H1 (cell line): ENCODE measurements at regions not wholly inside any gene's neighbourhood (a gene's known extent, or its start where the extent isn't known, plus 50 kb on each side); places are given as distances from the start of the nearest gene placed in this dataset.

ENCODE experiments used
- CTCF ChIA-PET: fragments of 300-600 bp; sonication (Branson Sonifier 250); formaldehyde crosslinking; loops from one replicate; lab custom pipeline; 2021; ENCODE audit not compliant: partially characterized antibody; lab: Charles Lee
- POLR2A ChIA-PET: fragments of 300-600 bp; sonication (Branson Sonifier 250); formaldehyde crosslinking; loops from one replicate; lab custom pipeline; 2021; ENCODE audit warnings: inconsistent platforms; ENCODE audit not compliant: partially characterized antibody; lab: Charles Lee
- DNase-seq, 2 experiments: peaks; one replicate each; pipeline versions ENCODE4 v3.0.0 to v3.0.0-alpha.2; 2010 to 2022; ENCODE audit warnings: low spot score in 2 of 2, low read depth in 1 of 2, mixed read lengths in 1 of 2
- FAIRE-seq: peaks from 2 replicates; lab custom pipeline; 2011; peaks lifted over from hg19 to GRCh38; lab: Jason Lieb, UNC
- H2AFZ ChIP-seq: 2 replicates; pipeline ENCODE4 v1.8.1; 2012; ENCODE audit warnings: low read length, inconsistent platforms
- H2AK5ac ChIP-seq: 2 replicates; pipeline ENCODE4 v1.6.1; 2013; ENCODE audit warnings: low read depth, low read length
- H2BK120ac ChIP-seq: replicated peaks from 2 replicates; pipeline ENCODE3; 2013; ENCODE audit warnings: low read depth, low read length, inconsistent platforms
- H2BK12ac ChIP-seq: 2 replicates; pipeline ENCODE4 v1.6.1; 2013; ENCODE audit warnings: low read depth, low read length
- H2BK15ac ChIP-seq: 2 replicates; pipeline ENCODE4 v1.6.1; 2013; ENCODE audit warnings: low read length
- H2BK20ac ChIP-seq: 2 replicates; pipeline ENCODE4 v1.6.1; 2013; ENCODE audit warnings: low read length
- H2BK5ac ChIP-seq: 2 replicates; pipeline ENCODE4 v1.6.1; 2013; ENCODE audit warnings: low read depth, low read length
- H3K14ac ChIP-seq: 2 replicates; pipeline ENCODE4 v1.6.1; 2013; ENCODE audit warnings: inconsistent platforms; ENCODE audit not compliant: insufficient read length
- H3K18ac ChIP-seq: 2 replicates; pipeline ENCODE4 v1.6.1; 2013; ENCODE audit warnings: low read length; ENCODE audit errors: extremely low read depth
- H3K23ac ChIP-seq: 2 replicates; pipeline ENCODE4 v1.6.1; 2013; ENCODE audit warnings: inconsistent platforms; ENCODE audit not compliant: insufficient read length
- H3K23me2 ChIP-seq: 2 replicates; pipeline ENCODE4 v1.6.1; 2013; ENCODE audit warnings: low read depth, low read length
- H3K27ac ChIP-seq: 2 replicates; pipeline ENCODE4 v1.6.1; 2011; ENCODE audit warnings: low read depth, low read length, inconsistent platforms
- H3K27me3 ChIP-seq, 4 experiments: replicated peaks in 1 of 4; 1 replicate in 1 of 4; 2 replicates in 3 of 4; pipeline versions ENCODE4 v1.6.1 to v1.8.1; 2011 to 2013; ENCODE audit warnings: low read length in 3 of 4, mild to moderate bottlenecking in 3 of 4, inconsistent platforms in 2 of 4, mixed read lengths in 2 of 4, moderate library complexity in 1 of 4; ENCODE audit not compliant: control insufficient read depth in 3 of 4, insufficient read depth in 3 of 4; ENCODE audit errors: extremely low read depth in 1 of 4
- H3K36me3 ChIP-seq, 4 experiments: 2 replicates each; pipeline versions ENCODE4 v1.6.1 to v1.8.1; 2011 to 2013; ENCODE audit warnings: mild to moderate bottlenecking in 4 of 4, low read length in 3 of 4, moderate library complexity in 2 of 4, control low read depth in 1 of 4, inconsistent platforms in 1 of 4; ENCODE audit not compliant: insufficient read depth in 4 of 4, control insufficient read depth in 2 of 4
- H3K4ac ChIP-seq: replicated peaks from 2 replicates; pipeline ENCODE3; 2013; ENCODE audit warnings: low read length, low read depth, mixed read lengths, inconsistent platforms; ENCODE audit not compliant: insufficient read length
- H3K4me1 ChIP-seq, 4 experiments: replicated peaks in 1 of 4; 1 replicate in 1 of 4; 2 replicates in 3 of 4; pipeline versions ENCODE4 v1.6.1 to v1.8.1; 2011 to 2013; ENCODE audit warnings: low read length in 3 of 4, inconsistent platforms in 2 of 4, mixed read lengths in 1 of 4; ENCODE audit not compliant: insufficient read depth in 4 of 4, control insufficient read depth in 3 of 4
- H3K4me2 ChIP-seq, 2 experiments: 2 replicates each; pipeline versions ENCODE4 v1.6.1 to v1.8.1; 2011 to 2013; ENCODE audit warnings: low read depth in 2 of 2, low read length in 2 of 2, control low read depth in 1 of 2, inconsistent platforms in 1 of 2, mild to moderate bottlenecking in 1 of 2; ENCODE audit not compliant: insufficient read depth in 1 of 2
- H3K4me3 ChIP-seq, 4 experiments: fragments of 200-600, 300-600 bp in 1 of 4; sonication (generic), shearing (Covaris generic), sonication (Bioruptor Twin) in 1 of 4; 2 replicates each; pipeline versions ENCODE4 v1.5.1 to v1.8.1; 2011 to 2016; ENCODE audit warnings: low read length in 4 of 4, low read depth in 3 of 4, control low read depth in 2 of 4, inconsistent platforms in 2 of 4, mild to moderate bottlenecking in 2 of 4, mixed read lengths in 1 of 4, moderate library complexity in 1 of 4; ENCODE audit not compliant: insufficient read depth in 2 of 4; ENCODE audit errors: extremely low read depth in 1 of 4
- H3K56ac ChIP-seq: replicated peaks from 2 replicates; pipeline ENCODE3; 2013; ENCODE audit warnings: low read depth, mild to moderate bottlenecking, mixed read lengths, low read length, inconsistent platforms; ENCODE audit not compliant: insufficient read length
- H3K79me1 ChIP-seq: 2 replicates; pipeline ENCODE4 v1.6.1; 2013; ENCODE audit warnings: low read depth, low read length, control low read depth
- H3K79me2 ChIP-seq, 2 experiments: 2 replicates each; pipeline versions ENCODE4 v1.6.1 to v1.8.1; 2012 to 2013; ENCODE audit warnings: low read length in 2 of 2, mild to moderate bottlenecking in 2 of 2, inconsistent platforms in 1 of 2; ENCODE audit not compliant: insufficient read depth in 2 of 2, control insufficient read depth in 1 of 2
- H3K9ac ChIP-seq, 4 experiments: replicated peaks in 1 of 4; 1 replicate in 1 of 4; 2 replicates in 3 of 4; pipeline versions ENCODE4 v1.6.1 to v1.8.1; 2011 to 2013; ENCODE audit warnings: low read depth in 3 of 4, low read length in 3 of 4, control low read depth in 2 of 4, mild to moderate bottlenecking in 2 of 4, moderate library complexity in 2 of 4, inconsistent platforms in 1 of 4; ENCODE audit errors: extremely low read depth in 1 of 4
- H3K9me3 ChIP-seq, 2 experiments: 2 replicates each; pipeline versions ENCODE4 v1.6.1 to v1.8.1; 2012 to 2013; ENCODE audit warnings: mild to moderate bottlenecking in 2 of 2, moderate library complexity in 2 of 2, control low read depth in 1 of 2, inconsistent platforms in 1 of 2, low read depth in 1 of 2, low read length in 1 of 2, mixed read lengths in 1 of 2; ENCODE audit not compliant: insufficient read depth in 2 of 2
- H4K20me1 ChIP-seq, 2 experiments: replicated peaks in 1 of 2; 2 replicates each; pipeline versions ENCODE3 to v1.8.1; 2011 to 2013; ENCODE audit warnings: inconsistent platforms in 2 of 2, low read length in 2 of 2, mild to moderate bottlenecking in 1 of 2; ENCODE audit not compliant: insufficient read depth in 2 of 2, control insufficient read depth in 1 of 2
- H4K5ac ChIP-seq: 2 replicates; pipeline ENCODE4 v1.6.1; 2013; ENCODE audit warnings: low read length, low read depth, mixed read lengths, inconsistent platforms; ENCODE audit not compliant: insufficient read length
- H4K8ac ChIP-seq: 2 replicates; pipeline ENCODE4 v1.8.0; 2013; ENCODE audit warnings: mild to moderate bottlenecking, moderate library complexity, low read length, inconsistent platforms; ENCODE audit not compliant: insufficient read depth; ENCODE audit errors: extremely low read depth
- H4K91ac ChIP-seq: replicated peaks from 2 replicates; pipeline ENCODE3; 2013; ENCODE audit warnings: low read length, mixed read lengths, inconsistent platforms; ENCODE audit not compliant: insufficient read length
- CEBPB ChIP-seq: IDR thresholded peaks from 2 replicates; pipeline ENCODE4 v1.6.1; 2012; ENCODE audit warnings: low read depth, low read length
- SIRT6 ChIP-seq: IDR thresholded peaks from one replicate; pipeline ENCODE4 v1.7.1; 2012; ENCODE audit warnings: low read length, inconsistent platforms
- WGBS, 2 experiments: shearing (Covaris generic) in 1 of 2; methylation state at CpG; one replicate each; pipeline versions ENCODE4 v1.1.6 to v1.1.7; 2013 to 2015; ENCODE audit warnings: low lambda C conversion rate in 2 of 2, mixed read lengths in 2 of 2, inconsistent platforms in 1 of 2, low coverage in 1 of 2, missing lambda C conversion rate in 1 of 2; ENCODE audit not compliant: insufficient replicate concordance in 2 of 2, insufficient coverage in 1 of 2, insufficient read length in 1 of 2; ENCODE audit errors: extremely low coverage in 1 of 2, missing lambda C conversion rate in 1 of 2; 5-methylcytosine and 5-hydroxymethylcytosine counted together

GRCh38 chr5:33092719-33093118 is 348.0 kb upstream of the TARS1 start:
- POLR2A ChIA-PET = no interaction called here
- no peak overlapping the region for H2AK5ac ChIP-seq
- no peak for TF ChIP-seq CEBPB
- TF ChIP-seq SIRT6 = no peak

More at GRCh38 chr5:33092719-33093118, 348.0 kb upstream of the TARS1 start:
- no peak overlapping the region for H3K14ac ChIP-seq
- no peaks in the 10 kb centered on the region; the same call in 1 of the 2 replicates for H3K79me1 ChIP-seq
- CTCF ChIA-PET = interaction anchor here (0.8 to 1.1 kb wide), 2 partner anchors 14 to 534 kb away, joined by 3 read pairs; no protein-coding TSS in a partner anchor
- no peaks in the 10 kb centered on the region for H3K27me3 ChIP-seq
- H4K91ac ChIP-seq = peak overlapping the region; percentile 44
- no peak overlapping the region for H4K5ac ChIP-seq
- H3K18ac ChIP-seq = no peak overlapping the region; the same call in 1 of the 2 replicates
- H3K4me1 ChIP-seq = peaks cover 0 to 4% (median 0%) of the 10 kb centered on the region in 4 experiments; a peak in 1 of 7 replicates
- no peak overlapping the region for H3K9ac ChIP-seq
- H4K8ac ChIP-seq = 0 out of 2 replicates have a peak overlapping the region, but pooled peaks have one; percentile 51
- no peaks in the 10 kb centered on the region for H3K23me2 ChIP-seq
- WGBS, 2 experiments = 94% methylated on average over 3 of the region's 3 CpGs; no CpG with 5 or more reads in 1 of the 2 experiments
- H3K4me3 ChIP-seq = no peak overlapping the region
- DNase-seq (no peak), FAIRE-seq (no peak)
- peak overlapping the region; percentile 83 for H3K23ac ChIP-seq
- no peak overlapping the region for H2AFZ ChIP-seq
- peak overlapping the region; percentile 47; the same call in 1 of the 2 replicates for H2BK5ac ChIP-seq
- no peaks in the 10 kb centered on the region for H3K36me3 ChIP-seq
- peak overlapping the region; percentile 34; the same call in 1 of the 2 replicates for H2BK15ac ChIP-seq
- no peak overlapping the region for H3K4ac ChIP-seq
- H2BK120ac ChIP-seq = peak overlapping the region; percentile 47
- no peak overlapping the region for H3K27ac ChIP-seq
- no peak overlapping the region for H2BK12ac ChIP-seq
- H2BK20ac ChIP-seq = 0 out of 2 replicates have a peak overlapping the region, but pooled peaks have one; percentile 23
- no peaks in the 10 kb centered on the region for H3K9me3 ChIP-seq
- H3K79me2 ChIP-seq = no peaks in the 10 kb centered on the region
- no peak overlapping the region for H3K56ac ChIP-seq
- H3K4me2 ChIP-seq = no peak overlapping the region
- no peaks in the 10 kb centered on the region for H4K20me1 ChIP-seq
